AG08396 (cell line): ENCODE measurements at regions not wholly inside any gene's neighbourhood (a gene's known extent, or its start where the extent isn't known, plus 50 kb on each side); places are given as distances from the start of the nearest gene placed in this dataset.
A peak's percentile ranks its signal among the peaks of the same experiment; 100 is the strongest.
"Not testable (repeated sequence)": the region's sequence is repeated elsewhere in the genome, so short reads cannot be mapped to it uniquely, and the experiment has no call there.

Experiments used
- DNase-seq: peaks from one replicate; pipeline ENCODE4 v3.0.0; 2012; ENCODE audit warnings: low spot score, mixed read lengths

DNA sequence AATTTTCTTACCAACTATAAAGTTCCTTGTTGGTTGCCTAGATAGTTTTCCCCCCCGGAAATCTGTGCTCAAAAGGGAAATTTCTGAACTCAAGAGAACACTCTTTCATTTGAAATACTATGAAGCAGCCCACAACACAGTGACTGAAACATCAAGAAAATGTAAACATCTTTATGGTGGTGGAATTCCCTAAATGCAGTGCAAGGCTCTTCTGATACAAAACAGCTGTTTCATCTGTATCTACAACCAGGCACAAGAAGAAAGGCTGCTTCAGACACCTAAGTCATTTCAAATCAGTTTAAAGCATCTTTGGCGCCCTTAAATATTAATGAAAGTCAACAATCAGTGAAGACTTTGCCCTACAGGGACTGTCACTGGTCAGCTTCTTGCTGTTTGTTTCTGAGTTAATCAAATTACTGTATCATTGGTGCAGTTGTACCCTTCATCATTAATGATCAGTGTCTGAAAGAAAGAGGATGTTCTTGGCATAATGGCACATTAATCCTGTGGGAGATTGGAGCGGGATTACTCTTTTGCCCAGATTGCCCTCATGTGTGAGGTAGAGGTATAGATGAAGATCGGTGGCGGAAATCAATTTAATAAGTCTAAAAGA lies 947.0 kb downstream of the NR2F1-AS1 start:
- no peak for DNase-seq

GRCh38 chr5:92633176-92633575 lies 947.8 kb downstream of the NR2F1-AS1 start:
- DNase-seq = no peak

DNA sequence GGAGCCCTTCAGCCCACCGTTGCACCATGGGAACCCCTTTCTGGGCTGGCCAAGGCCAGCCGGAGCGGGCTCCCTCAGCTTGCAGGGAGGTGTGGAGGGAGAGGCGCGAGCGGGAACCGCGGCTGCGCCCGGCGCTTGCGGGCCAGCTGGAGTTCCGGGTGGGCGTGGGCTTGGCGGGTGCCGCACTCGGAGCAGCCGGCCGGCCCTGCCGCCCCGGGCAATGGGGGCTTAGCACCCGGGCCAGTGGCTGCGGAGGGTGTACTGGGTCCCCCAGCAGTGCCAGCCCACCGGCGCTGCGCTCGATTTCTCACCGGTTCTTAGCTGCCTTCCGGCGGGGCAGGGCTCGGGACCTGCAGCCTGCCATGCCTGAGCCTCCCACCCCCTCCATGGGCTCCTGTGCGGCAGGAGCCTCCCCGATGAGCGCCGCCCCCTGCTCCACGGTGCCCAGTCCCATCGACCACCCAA lies 949.8 kb downstream of the NR2F1-AS1 start:
- DNase-seq = not testable (repeated sequence)

DNA sequence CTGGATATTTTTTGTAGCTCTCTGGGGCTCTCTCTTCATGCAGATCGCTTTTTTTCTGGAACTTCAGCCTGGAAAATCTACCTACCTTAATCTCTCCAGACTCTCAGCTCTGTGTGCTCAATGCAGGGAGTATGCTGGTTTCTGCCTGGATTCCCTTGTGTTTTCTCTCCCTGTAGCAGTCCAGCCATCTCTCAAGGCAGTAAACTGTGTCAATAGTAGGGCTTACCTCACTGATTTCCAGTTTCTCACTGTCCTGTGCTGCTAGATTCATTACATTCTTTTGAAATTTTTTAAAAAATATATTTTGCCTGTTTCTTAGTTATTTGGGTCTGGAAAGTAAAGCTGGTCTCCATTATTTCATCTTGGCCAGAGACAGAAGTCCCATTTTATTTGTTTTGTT lies 951.4 kb downstream of the NR2F1-AS1 start:
- DNase-seq = no peak

DNA sequence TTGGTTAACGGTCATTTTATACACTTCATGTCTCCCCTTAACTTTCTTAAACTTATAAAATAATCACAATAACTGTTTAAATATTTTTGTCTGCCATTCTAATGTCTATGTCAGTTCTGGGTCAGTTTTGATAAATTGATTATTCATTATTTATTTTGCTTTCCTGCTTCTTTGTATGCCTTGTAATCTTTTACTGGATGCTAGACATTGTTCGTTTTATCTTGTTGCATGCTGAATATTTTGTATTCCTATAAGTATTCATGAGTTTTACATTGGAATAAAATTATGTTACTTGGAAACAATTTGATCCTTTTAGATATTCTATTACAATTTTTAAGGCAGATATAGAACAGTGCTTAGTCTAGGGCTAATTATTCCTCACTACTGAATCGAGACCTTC lies 952.0 kb downstream of the NR2F1-AS1 start:
- no peak for DNase-seq

GRCh38 chr5:92627186-92627585 lies 953.8 kb downstream of the NR2F1-AS1 start:
- DNase-seq = no peak

GRCh38 chr5:92616085-92616484 lies 964.9 kb downstream of the NR2F1-AS1 start:
- DNase-seq = no peak

DNA sequence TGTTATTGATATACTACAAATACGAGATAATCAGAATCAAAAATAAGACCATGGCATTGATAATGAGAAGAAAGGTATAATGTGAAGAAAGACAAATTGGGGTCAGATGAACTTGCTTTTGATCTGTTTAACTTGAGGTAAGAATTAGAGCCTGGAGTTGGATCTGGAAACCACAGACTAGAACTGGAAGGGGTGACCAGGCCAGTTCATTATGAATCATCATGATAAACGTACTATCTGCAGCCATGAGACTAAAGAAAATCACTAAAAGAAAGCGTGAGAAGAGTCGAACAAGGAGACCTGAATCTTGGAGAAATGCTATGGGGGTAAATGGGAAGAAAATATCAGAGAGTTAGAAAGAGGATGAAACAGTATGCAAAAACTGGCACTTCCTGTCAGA lies 967.5 kb downstream of the NR2F1-AS1 start:
- DNase-seq = peak; percentile 8

DNA sequence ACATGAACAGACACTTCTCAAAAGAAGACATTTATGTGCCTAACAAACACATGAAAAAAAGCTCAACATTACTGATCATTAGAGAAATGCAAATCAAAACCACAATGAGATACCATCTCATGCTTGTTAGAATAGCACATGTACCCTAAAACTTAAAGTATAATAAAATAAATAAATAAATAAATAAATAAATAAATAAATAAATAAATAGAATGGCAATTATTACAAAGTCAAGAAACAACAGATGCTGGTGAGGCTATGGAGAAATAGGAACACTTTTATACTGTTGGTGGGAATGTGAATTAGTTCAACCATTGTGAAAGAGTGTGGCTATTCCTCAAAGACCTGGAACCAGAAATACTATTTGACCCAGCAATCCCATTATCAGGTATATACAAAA lies 970.6 kb downstream of the NR2F1-AS1 start:
- not testable (repeated sequence) for DNase-seq

GRCh38 chr5:92605591-92605990 lies 975.4 kb downstream of the NR2F1-AS1 start:
- DNase-seq = no peak

DNA sequence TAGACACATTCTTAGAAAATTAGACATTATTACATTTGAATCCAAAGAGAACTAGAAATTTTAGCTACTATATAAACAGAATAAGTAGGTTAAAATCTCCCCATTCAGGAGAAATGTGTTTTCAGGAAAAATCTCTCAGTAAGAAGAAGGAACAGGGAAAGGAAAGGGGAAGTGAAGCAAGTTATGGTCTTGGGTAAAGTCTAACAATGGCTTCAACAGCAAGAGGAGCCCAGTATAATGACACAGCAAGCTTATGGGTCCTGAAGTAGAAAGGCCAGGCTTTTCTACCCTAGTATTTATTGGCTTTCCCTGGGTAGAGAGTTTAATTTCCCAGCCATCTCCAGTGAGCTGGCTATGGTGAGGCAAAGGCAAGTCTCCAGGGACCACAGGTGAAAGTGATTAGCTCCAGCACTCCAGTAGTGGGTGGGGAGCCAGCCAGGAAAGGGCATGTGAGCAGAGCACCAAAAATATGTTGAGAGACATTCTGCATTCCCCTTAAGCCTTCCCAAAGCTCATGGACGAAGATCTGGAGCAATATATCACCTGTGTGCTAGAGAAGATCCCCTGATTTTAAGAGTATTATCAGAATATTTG lies 981.7 kb downstream of the NR2F1-AS1 start:
- peak; percentile 3 for DNase-seq

- DNase-seq = no peak
These were observed 987.0 kb downstream of the NR2F1-AS1 start for GRCh38 chr5:92594031-92594430.

DNA sequence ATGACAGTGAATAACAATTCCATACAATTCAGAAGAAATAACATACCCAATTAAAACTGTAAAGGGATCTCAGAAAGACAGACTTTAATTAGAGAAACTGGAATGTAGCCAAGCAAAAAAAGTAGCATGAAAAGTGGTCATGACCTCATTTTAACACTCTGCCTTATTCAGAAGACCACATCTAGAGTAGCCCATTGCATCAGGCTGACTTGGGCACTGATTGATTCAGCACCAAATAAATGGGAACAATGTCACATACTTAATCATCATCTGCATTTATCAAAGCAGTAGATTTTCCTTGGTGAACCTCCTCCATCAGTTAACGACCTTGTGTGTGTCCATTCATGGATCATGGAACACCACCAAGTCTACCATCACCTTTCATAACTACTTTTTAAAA lies 992.1 kb downstream of the NR2F1-AS1 start:
- DNase-seq = no peak

GRCh38 chr5:92581690-92582089 lies 999.3 kb downstream of the NR2F1-AS1 start:
- DNase-seq = no peak

- DNase-seq = no peak
These were observed 999.8 kb downstream of the NR2F1-AS1 start for GRCh38 chr5:92581249-92581648.

DNA sequence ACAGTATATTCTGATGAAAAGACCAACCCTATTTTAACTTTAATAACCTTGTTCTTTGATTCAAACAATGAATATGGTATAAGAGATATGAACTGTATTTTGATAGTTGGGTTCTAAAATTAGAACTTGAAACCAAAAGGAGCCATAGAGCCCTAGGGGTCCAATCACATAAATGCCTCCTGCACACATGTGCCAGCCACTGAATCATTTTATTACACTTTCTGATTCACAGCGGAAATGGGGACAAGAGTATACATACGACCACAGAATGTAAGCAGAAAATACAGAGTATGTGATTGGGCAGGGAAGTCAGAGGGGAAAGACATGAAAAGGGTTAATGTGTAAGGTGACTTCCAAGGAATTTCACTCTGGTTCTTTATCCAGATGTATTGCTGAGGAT lies 1000.2 kb downstream of the NR2F1-AS1 start:
- DNase-seq = no peak

DNA sequence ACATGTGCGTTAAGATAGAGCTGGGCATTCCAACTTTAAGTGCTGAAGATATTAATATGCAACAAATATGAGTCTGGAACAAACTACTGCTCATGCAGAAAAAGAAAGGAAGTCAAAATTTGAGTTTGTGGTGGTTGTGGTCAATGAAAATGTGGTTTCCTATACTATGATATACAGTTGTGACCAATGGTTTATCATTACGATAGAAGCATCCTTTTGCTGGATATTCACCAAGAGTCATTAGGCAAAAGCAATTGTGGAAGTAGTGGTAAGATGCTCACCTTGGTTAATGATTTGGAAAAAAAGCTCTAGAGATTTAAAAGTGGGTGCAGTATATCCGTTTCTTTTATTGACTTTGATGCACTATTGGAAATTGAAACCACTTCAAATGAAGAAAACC lies 1007.0 kb downstream of the NR2F1-AS1 start:
- DNase-seq = no peak

GRCh38 chr5:92568522-92568921 lies 1012.5 kb downstream of the NR2F1-AS1 start:
- DNase-seq = no peak

DNA sequence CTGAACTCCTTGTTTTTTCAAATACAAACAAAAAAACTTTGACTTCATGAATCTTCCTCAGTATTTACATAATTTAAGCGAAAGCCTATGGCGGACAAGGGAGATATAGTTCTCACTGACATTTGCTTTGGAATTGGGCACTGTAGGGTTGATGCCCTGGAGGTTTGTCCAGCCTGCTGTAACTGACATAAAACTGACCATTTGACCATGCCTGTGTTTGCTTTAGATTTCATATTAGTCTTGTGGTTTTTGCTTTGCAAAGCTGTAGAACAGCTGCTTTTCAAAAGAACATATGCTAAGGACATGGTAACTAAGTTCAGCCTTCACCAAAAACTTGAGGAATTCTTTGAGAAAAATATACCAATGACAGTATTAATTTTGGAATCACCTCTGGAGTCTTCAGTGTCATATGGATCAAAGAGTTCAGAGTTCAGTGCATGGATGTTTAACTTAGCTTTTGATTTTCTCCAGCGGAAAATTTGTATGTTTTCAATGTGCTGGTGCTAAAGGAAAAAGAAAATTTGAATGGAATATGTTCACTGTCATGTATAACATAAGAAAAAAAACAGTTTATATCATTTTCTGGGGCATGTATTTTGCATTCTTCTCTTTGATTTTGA lies 1013.1 kb downstream of the NR2F1-AS1 start:
- no peak for DNase-seq

GRCh38 chr5:92566113-92566786 lies 1014.8 kb downstream of the NR2F1-AS1 start:
- DNase-seq = no peak

DNA sequence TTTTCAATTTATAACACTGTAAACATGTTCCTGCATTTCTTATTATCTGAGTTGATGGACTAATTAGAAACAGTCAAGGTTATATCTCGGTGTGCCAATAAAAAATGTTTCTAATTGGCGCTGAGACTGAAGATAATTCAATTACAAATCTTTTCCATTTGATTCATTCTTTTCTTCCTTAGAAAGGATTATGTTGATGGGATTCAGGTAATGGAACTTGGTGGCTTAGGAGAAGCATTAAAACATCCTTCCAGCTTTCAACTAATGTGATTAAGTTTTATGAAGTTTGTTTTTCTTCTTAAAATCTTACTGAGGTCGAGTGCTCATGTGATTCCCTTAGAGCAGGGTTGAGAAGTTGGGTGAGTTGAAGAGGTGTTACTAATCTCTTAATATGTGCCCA lies 1015.3 kb downstream of the NR2F1-AS1 start:
- DNase-seq = no peak

DNA sequence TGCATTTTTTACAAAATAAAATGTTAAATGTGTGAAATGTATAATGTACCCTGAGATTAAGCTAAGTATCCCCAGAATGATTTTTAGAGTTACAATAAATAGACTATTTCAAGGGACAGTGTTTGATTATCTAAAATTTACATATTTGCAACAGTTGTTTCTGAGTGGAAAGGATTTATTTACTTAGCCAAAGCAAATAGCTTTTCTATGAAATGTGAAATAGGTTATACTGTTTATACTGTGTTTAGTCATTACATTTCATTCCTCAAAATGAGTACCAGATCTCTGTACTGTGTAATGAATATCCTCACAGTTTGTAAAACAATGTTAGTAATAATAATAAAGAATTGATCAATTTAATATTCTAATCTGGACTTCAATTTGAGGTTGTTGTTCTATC lies 1019.0 kb downstream of the NR2F1-AS1 start:
- no peak for DNase-seq

DNA sequence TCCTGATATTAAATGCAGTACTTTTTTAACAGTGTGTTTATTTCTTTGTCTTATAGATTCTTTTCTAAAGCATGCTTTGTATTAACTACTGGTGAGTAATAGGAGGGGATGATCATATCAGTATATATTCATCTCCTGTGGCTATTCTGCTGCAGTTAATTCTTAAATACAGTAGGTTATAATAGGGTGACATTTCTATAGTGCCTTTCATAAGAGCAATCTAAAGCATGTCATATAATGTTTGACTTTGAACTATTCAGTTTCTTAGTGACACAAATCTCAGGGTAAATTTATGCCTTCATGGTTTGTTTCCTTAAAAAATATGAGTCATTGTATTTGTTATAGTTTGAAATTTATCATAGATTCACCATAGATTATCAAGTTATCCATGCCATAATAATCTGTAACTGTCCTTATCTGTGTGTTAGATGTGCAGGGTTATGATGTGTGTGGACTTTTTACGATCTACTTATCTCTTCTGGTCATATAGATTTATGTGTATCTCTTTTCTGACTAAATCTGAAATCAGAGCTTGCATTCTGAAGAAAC lies 1019.5 kb downstream of the NR2F1-AS1 start:
- no peak for DNase-seq
